ENCODE measurements at regions not wholly inside any gene's neighbourhood (a gene's known extent, or its start where the extent isn't known, plus 50 kb on each side); places are given as distances from the start of the nearest gene placed in this dataset.

GRCh38 chr4:166222271-166222670, 349.2 kb downstream of the TLL1 start:
- TF ChIP-seq CTCF (IDR thresholded peaks at IDR 0.05; ENCODE audit: low read depth, low read length, missing input control) (no peak), REST (IDR thresholded peaks at IDR 0.05) (no peak)

Data from liver (tissue), 2 donors.